Activated effector memory CD4-positive, alpha-beta T cell treated with Interleukin-2 at 50 U/mL for 16 hours (primary cell): ENCODE measurements at regions not wholly inside any gene's neighbourhood (a gene's known extent, or its start where the extent isn't known, plus 50 kb on each side); places are given as distances from the start of the nearest gene placed in this dataset.
A peak's percentile ranks its signal among the peaks of the same experiment; 100 is the strongest.

Source experiments
- DNase-seq: peaks from one replicate; pipeline ENCODE4 v3.0.0-alpha.2; 2020

DNA sequence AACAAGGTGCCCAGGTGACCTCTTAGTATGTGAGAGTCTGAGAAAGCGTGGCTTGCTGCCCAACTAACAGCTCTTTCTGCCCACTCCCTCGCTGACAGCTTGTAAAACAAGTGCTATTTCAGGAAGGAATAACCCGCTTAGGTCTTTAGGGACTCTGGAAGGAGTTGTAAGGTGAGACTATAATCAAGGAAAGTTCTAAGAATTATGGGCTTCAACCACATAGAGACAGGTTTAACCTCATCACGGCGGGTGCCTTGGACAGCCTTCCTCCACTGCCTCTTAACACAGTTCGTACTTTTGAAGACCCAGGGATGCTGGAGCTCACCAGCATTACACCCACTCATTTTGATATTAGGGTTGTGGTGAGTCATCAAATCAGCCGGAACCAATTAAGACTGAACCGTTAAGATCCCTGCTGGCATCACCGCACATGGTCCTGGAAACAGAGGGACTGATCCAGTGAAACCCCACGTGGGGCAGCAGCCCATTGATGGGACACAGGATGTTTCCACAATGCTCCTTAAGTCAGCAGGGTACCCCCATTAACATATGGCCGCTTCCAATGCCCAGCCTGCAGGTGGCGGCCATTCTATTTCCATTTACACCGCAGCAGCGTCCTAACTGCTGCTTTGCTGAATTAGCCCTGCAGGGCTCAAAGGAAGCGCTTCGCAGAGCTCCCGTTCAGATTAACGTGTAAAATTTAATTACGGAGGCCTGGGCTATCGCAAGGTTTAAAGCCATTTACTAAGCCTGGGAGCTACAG lies 176.6 kb upstream of the SDK2 start:
- DNase-seq, result no peak

GRCh38 chr17:73821665-73822064 lies 177.4 kb upstream of the SDK2 start:
- DNase-seq, result no peak

DNA sequence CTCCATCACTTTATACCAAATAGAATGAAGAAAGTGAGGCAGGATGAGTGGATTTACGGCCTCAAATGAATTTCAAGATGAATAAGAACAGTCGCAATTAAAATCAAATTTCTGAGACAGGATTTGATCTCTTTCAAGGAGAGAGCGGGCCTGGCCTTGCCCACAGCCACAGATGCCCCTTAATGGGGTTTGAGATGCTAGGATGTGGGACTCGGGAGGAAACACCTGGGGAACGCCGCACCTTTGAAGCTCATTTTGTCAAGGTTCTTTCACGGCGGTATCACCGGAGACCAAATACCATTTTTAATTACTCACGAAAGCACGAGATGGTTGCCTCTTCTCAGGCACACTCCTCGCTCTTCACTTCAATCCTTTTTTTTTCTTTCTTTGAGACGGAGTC lies 178.1 kb upstream of the SDK2 start:
- no peak for DNase-seq

DNA sequence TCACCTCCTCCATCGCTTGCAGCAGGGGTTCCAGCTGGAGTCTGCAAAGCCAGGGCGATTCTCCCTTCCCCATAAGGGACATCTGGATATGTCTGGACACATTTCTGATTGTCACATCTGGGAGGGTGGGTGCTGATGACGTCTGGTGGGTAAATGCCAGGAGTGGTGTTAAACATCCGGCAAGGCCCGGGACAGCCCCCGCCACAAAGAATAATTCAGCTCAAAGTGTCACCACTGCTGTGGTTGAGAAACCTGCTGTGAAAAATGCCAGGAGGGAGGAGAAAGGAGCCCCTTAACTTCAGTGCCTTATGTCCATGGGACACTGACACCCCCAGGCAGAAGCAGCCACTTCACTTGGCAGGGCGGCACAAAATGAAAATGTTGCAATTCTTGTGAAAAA lies 179.4 kb upstream of the SDK2 start:
- DNase-seq, result no peak

GRCh38 chr17:73824321-73824720 lies 180.1 kb upstream of the SDK2 start:
- DNase-seq, result no peak

- no peak for DNase-seq
Observed at GRCh38 chr17:73826181-73826871, 182.1 kb upstream of the SDK2 start.

DNA sequence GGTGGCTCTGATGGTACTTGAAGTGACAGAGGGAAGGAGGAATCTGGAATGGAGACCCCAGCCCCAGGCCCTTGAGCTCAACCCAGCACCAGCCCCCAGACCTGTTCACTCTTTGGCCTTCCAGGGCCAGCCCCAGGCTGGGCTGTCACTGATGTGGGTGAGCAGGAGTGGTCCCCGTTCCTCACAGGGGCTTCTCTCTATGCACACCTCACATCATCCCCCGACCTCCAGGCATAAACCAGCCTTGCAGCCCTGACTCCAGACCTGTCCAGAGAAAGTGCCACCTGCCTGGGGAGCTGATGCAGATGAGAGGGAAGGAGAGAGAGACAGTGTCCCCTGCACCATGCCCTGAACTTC lies 182.6 kb upstream of the SDK2 start:
- no peak for DNase-seq

DNA sequence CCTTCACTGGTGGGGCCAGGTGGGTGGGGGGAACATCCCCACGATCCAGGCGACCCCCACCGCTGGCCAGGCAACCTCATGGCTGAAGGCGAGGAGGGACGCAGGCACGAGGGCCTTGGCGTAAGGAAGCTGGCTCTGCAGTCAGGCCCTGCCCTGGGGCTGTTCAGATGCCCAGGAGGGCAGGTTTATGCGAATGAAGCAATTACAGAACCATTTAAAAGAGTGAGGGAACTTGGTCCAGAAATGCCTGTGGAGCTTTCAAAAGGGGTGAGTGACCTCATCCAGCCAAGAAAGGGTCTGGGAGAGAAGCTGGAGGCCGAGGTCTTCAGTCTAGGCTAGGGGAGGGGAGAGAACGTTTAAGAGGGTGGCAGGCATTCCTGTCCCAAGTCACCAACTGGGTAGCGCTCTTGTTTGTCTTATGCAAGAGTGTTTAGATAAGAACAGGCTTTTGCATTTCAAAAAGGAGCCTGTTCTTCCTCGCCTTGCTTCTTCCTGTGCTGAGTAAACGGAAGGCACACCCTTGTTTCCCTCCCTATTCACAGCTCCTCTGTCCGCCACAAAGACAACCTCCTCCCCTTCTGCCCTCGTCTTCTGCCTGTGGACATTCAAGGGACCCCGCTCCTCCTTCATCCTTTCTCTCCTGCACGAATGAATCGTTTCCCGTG lies 183.5 kb upstream of the SDK2 start:
- DNase-seq, result peak; percentile 9

GRCh38 chr17:73829676-73830280 lies 185.5 kb upstream of the SDK2 start:
- no peak for DNase-seq

GRCh38 chr17:73831699-73832098 lies 187.5 kb upstream of the SDK2 start:
- DNase-seq, result no peak

DNA sequence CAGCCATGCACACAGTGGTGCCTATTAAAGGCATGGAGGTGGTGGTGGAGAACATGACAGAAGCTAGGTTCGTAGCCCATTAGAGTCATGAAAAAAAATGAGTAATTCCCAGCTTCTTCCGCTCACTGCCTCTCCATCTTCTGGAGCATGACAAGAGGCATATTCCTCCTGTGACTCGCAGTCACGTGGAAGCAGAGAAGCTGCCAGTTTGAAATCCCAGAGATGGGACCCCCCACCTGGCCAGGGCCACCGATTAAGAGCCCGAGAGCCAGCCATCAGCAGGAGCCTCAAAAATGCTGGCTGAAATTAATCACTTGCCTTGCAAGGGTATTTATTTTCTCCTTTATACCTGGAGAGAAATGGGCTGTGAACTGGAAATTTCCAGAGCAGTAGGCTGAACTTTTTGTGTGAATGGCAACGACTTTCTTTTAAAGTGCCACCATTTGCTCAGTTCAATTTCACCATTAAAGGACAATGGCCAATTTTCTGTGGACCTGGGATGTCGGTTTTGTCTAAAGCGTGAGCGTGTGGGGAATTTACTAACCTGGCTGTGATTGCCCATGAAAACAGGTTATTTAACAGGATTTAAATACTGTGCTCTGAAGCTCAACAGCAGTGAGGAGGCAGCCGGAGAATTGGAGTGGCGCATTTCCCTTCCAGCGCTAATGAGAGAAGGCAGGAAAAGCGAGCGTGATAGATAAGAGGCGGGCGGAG lies 189.7 kb upstream of the SDK2 start:
- DNase-seq, result no peak

DNA sequence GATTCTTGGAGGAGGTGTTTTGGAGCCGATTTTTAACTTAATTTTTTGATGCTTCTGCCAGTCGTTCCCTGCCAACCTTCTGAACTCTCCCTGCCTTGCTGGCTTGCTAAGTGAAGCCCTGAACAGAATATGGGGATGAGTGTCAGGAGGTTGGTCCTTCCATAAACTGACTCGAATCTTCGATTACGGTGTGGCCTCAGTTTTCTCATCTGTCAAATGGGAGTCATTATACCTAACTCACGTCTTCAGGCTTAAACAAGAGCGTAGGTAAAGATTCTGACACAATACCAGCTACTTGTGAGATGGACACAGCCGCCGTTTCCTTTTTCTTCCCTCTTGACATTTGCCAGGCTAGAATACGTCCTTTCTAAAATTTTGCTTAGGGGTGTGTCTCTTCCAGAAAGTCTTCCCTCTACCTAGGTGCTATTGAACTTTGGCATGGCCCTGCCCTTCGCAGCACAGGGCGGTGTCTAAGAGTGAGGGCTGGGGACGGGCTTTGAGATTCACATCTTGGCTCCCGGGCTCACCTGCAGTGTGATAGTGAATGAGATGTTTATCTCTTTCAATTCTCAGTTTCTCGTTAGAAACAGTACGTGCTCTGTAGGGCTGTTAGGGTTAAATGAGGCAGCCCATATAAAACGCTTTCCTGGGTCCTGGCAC lies 190.6 kb upstream of the SDK2 start:
- DNase-seq, result no peak

DNA sequence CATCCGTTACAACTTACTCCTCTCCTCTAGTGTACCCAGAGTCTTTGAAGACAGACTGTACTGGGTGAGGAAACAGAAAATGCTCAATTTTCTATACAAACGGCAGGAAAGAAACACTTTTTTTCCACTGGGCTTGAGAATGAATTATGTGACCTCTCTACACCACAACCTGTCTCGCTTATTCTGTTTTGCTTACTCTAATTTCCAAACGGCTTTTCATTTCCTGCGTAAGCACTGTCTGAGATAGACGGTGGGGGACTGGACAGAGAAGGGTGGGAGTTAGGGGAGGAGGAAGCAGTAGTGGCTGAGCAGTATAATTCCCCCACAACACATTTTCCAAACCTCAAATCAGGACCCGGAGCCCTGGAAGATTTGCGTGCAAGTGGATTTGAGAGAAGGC lies 191.4 kb upstream of the SDK2 start:
- DNase-seq, result no peak

- no peak for DNase-seq
Observed at GRCh38 chr17:73838815-73839214, 194.6 kb upstream of the SDK2 start.

- DNase-seq, result no peak
Observed at GRCh38 chr17:73840829-73841228, 196.6 kb upstream of the SDK2 start.

DNA sequence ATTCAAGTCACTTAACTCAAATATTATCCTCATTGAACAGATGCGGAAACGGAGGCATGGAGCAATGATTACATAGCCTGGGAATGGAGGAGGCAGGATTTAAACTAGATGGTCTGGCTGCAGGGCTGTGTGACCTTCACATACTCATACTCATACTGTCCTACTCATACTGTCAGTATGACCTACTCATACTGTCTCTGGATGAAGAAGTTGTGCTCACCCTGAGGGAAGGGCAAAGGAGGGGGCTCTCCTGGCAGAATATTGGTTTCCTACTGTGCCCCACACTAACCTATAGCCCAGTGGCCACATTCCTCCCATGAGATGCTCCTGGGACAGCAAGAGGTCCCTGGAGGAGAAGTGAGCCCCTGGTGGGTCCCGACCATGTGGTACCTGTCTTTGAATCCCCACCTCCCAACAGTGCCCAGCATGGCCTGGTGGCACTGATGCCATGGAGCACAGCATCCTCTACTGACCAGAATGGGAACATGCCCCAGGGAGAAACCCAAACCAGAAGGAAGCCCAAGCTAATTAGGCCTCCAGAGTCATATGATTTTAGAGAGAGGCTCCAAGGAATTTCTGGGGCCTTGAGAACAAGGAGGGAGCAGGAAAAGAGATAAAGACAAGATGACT lies 197.3 kb upstream of the SDK2 start:
- DNase-seq, result no peak

DNA sequence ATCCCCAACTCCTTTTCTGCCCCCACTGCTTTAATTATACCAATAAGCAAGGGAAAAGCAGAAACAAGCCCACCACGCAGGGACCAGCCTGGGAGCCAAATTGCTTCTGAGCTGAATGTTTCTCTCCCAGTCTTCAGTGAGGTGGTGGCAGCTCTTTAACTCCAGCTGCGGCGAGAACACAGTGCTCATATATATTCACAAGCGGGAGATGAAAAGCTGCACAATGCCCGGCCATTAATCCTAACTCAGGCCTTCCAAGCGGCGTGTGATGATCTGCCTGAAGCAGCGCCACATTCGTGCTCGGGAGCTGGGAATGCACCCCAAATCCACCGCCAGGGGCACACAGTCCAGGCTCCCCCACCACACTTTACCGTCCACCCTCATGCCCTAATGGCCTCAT lies 203.7 kb upstream of the SDK2 start:
- no peak for DNase-seq

DNA sequence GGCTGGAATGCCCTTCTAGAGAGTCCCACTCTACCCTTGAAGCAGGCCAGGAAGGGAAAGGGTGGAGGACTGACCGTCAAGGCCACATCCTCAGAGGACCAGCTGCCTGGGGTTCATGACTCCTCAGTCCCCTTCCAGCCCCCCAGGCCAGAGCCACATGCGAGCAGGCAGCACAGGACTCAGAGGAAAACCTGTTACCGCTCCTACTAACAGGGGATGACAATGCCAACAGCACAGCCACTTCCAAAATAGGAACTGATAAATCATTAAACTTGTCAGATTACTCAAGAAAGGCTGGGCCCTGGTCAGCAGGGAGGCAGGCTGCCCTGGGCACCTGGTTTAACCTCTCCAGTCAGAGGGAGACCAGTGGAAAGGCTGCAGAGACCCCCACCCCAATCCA lies 206.2 kb upstream of the SDK2 start:
- no peak for DNase-seq

GRCh38 chr17:73851091-73851490 lies 206.8 kb upstream of the SDK2 start:
- no peak for DNase-seq

GRCh38 chr17:73851921-73852320 lies 207.7 kb upstream of the SDK2 start:
- no peak for DNase-seq

- no peak for DNase-seq
Observed at GRCh38 chr17:73855720-73856333, 211.6 kb upstream of the SDK2 start.

DNA sequence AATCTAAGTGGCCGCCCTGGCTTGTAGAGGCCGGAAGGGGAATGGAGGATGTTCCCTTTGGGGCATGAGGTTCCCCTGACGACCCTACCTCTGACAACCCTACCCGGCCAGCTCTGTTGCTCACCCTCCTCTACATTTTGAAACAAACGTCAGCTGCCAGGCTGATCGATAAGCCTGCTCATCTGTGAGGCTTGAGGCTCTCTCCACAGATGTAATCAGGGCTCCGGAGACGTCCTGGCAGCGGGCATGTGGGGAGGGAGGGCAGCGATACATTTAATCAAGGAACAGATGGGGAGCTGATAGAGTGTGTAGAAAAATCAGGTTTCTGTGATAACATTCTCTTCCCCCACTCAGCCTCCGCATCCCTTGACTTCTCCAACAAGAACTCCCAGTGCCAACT lies 212.3 kb upstream of the SDK2 start:
- no peak for DNase-seq
